ENCODE measurements at regions not wholly inside any gene's neighbourhood (a gene's known extent, or its start where the extent isn't known, plus 50 kb on each side); places are given as distances from the start of the nearest gene placed in this dataset.
"Not testable (repeated sequence)": the region's sequence is repeated elsewhere in the genome, so short reads cannot be mapped to it uniquely, and the experiment has no call there.

GRCh38 chr2:176577054-176577453 is 307.8 kb downstream of the MTX2 start:
- Histone ChIP-seq H3K27ac (ENCODE audit: extremely low read length, insufficient read depth, low read length) (no peak overlapping the region), H3K9ac (ENCODE audit: insufficient read depth, low read depth, low read length) (no peak overlapping the region), H3K36me3 (replicated peaks in 1 of 2; ENCODE audit: control insufficient read depth in 1 of 2, insufficient read depth in 2 of 2, low read length in 2 of 2) (no peaks in the 10 kb centered on the region), H3K4me1 (ENCODE audit: insufficient read depth, low read length) (no peaks in the 10 kb centered on the region), H3K4me3 (replicated peaks in 1 of 3; ENCODE audit: insufficient read depth in 1 of 3, low read depth in 2 of 3, low read length in 3 of 3) (no peak overlapping the region), H4K20me1 (ENCODE audit: insufficient read depth, low read length) (no peaks in the 10 kb centered on the region), H3K27me3 (ENCODE audit: control insufficient read depth in 1 of 2, insufficient read depth in 2 of 2, low read length in 2 of 2) (peaks cover 0 to 10% of the 10 kb centered on the region in 2 experiments; a peak in 1 of 5 replicates), H3K9me3 (ENCODE audit: low read length) (no peaks in the 10 kb centered on the region), H3K4me2 (ENCODE audit: low read depth, low read length) (no peak overlapping the region), H3K79me2 (ENCODE audit: insufficient read depth, low read length) (no peaks in the 10 kb centered on the region), H2AFZ (ENCODE audit: low read length) (no peak overlapping the region)
- ChIA-PET CTCF (ENCODE audit: low intra/inter-chr PET ratio, low total read pairs) (no interaction called here), POLR2A (no interaction called here)
- no peak for ATAC-seq
- no TSS peak for BruUV-seq (replicated peaks)
- intact Hi-C loops (cut with micrococcal nuclease; ENCODE audit: unreplicated experiment) (no loop called here), in situ Hi-C loops (cut with HindIII; ENCODE audit: extremely low pct_ligation_motif_present, low pct_unique_long_range_greater_than_20kb) (no loop called here)
- no peak for FAIRE-seq
- no peak for DNase-seq (ENCODE audit: low spot score)
- TF ChIP-seq ZNF251 (CRISPR knock-in tag; IDR thresholded peaks at IDR 0.05) = no peak
- TF ChIP-seq RBAK (CRISPR knock-in tag; IDR thresholded peaks at IDR 0.05) = no peak
- TF ChIP-seq HNRNPH1 (optimal IDR thresholded peaks at IDR 0.05; ENCODE audit: low read depth, low read length) = no peak
- no peak for TF ChIP-seq ZNF275 (CRISPR knock-in tag; IDR thresholded peaks at IDR 0.05; ENCODE audit: borderline replicate concordance)
- no peak for TF ChIP-seq LCORL (IDR thresholded peaks at IDR 0.05)
- no peak for TF ChIP-seq LCORL (CRISPR knock-in tag; IDR thresholded peaks at IDR 0.05)
- TF ChIP-seq ZNF75D (CRISPR knock-in tag; IDR thresholded peaks at IDR 0.05; ENCODE audit: borderline replicate concordance) = no peak
- no peak for TF ChIP-seq RBFOX2 (IDR thresholded peaks at IDR 0.05; ENCODE audit: low read depth, low read length)
- TF ChIP-seq ZNF572 (CRISPR knock-in tag; IDR thresholded peaks at IDR 0.05) = no peak
- no peak for TF ChIP-seq ZFAT (CRISPR knock-in tag; conservative IDR thresholded peaks at IDR 0.05)
- TF ChIP-seq ZNF335 (CRISPR knock-in tag; IDR thresholded peaks at IDR 0.05) = no peak
- no peak for TF ChIP-seq TMF1 (CRISPR knock-in tag; IDR thresholded peaks at IDR 0.05; ENCODE audit: low read depth)
- WGBS (ENCODE audit: low lambda C conversion rate) = 13% methylated on average over 1 of the region's 1 CpG

- H3K4me2 ChIP-seq (ENCODE audit: low read depth, low read length); H4K20me1 ChIP-seq (ENCODE audit: insufficient read depth, low read length); H2AFZ ChIP-seq (ENCODE audit: low read length); H3K27ac ChIP-seq (ENCODE audit: extremely low read length, insufficient read depth, low read length); H3K4me1 ChIP-seq (ENCODE audit: insufficient read depth, low read length); in situ Hi-C loops (cut with HindIII; ENCODE audit: extremely low pct_ligation_motif_present, low pct_unique_long_range_greater_than_20kb); DNase-seq (ENCODE audit: low spot score); BruUV-seq (replicated peaks); FAIRE-seq; H3K79me2 ChIP-seq (ENCODE audit: insufficient read depth, low read length); H3K9me3 ChIP-seq (ENCODE audit: low read length); H3K4me3 ChIP-seq (replicated peaks in 1 of 3; ENCODE audit: insufficient read depth in 1 of 3, low read depth in 2 of 3, low read length in 3 of 3); H3K27me3 ChIP-seq (ENCODE audit: control insufficient read depth in 1 of 2, insufficient read depth in 2 of 2, low read length in 2 of 2); H3K36me3 ChIP-seq (replicated peaks in 1 of 2; ENCODE audit: control insufficient read depth in 1 of 2, insufficient read depth in 2 of 2, low read length in 2 of 2); CTCF ChIA-PET (ENCODE audit: low intra/inter-chr PET ratio, low total read pairs); ATAC-seq; intact Hi-C loops (cut with micrococcal nuclease; ENCODE audit: unreplicated experiment); POLR2A ChIA-PET; H3K9ac ChIP-seq (ENCODE audit: insufficient read depth, low read depth, low read length): not testable (repeated sequence)
- WGBS (ENCODE audit: low lambda C conversion rate) = 28% methylated on average over 4 of the region's 4 CpGs
Measured at GRCh38 chr2:176578292-176578691, 309.1 kb downstream of the MTX2 start.

All from HepG2 (cell line).